H9 (cell line): ENCODE measurements at regions not wholly inside any gene's neighbourhood (a gene's known extent, or its start where the extent isn't known, plus 50 kb on each side); places are given as distances from the start of the nearest gene placed in this dataset.

Experiments used
- DNase-seq: peaks from one replicate; pipeline ENCODE4 v3.0.0-alpha.2; 2017
- H2AFZ ChIP-seq: one replicate; pipeline ENCODE4 v1.6.1; 2013; ENCODE audit warnings: mild to moderate bottlenecking, low read length, control low read depth, moderate library complexity
- H2AK5ac ChIP-seq: 2 replicates; pipeline ENCODE4 v1.6.1; 2013; ENCODE audit warnings: low read length, control low read depth, mixed read lengths; ENCODE audit not compliant: insufficient read length
- H2BK120ac ChIP-seq: one replicate; pipeline ENCODE4 v1.6.1; 2013; ENCODE audit warnings: low read depth, mild to moderate bottlenecking, low read length, control low read depth, inconsistent platforms; ENCODE audit not compliant: poor library complexity, severe bottlenecking
- H2BK12ac ChIP-seq: 2 replicates; pipeline ENCODE4 v1.6.1; 2013; ENCODE audit warnings: low read length, control low read depth, mixed read lengths, low read depth; ENCODE audit not compliant: insufficient read length
- H2BK15ac ChIP-seq: 2 replicates; pipeline ENCODE4 v1.6.1; 2013; ENCODE audit warnings: low read depth, low read length, control low read depth
- H2BK20ac ChIP-seq: one replicate; pipeline ENCODE4 v1.6.1; 2013; ENCODE audit warnings: low read depth, mild to moderate bottlenecking, low read length, control low read depth, inconsistent platforms; ENCODE audit not compliant: poor library complexity, severe bottlenecking
- H2BK5ac ChIP-seq: 2 replicates; pipeline ENCODE4 v1.6.1; 2013; ENCODE audit warnings: low read length, control low read depth, mixed read lengths; ENCODE audit not compliant: insufficient read length
- H3K14ac ChIP-seq: 2 replicates; pipeline ENCODE4 v1.6.1; 2013; ENCODE audit warnings: low read length, control low read depth; ENCODE audit not compliant: insufficient read depth
- H3K18ac ChIP-seq: 2 replicates; pipeline ENCODE4 v1.6.1; 2013; ENCODE audit warnings: low read depth, mild to moderate bottlenecking, mixed read lengths, low read length, control low read depth; ENCODE audit not compliant: insufficient read length
- H3K23ac ChIP-seq: 2 replicates; pipeline ENCODE4 v1.6.1; 2013; ENCODE audit warnings: low read length, control low read depth, mixed read lengths, low read depth; ENCODE audit not compliant: insufficient read length
- H3K23me2 ChIP-seq: 2 replicates; pipeline ENCODE4 v1.6.1; 2013; ENCODE audit warnings: low read depth, mild to moderate bottlenecking, mixed read lengths, low read length, control low read depth; ENCODE audit not compliant: insufficient read length, poor library complexity, severe bottlenecking
- H3K27ac ChIP-seq: 2 replicates; pipeline ENCODE4 v1.5.1; 2013; ENCODE audit warnings: low read length, control low read depth, mixed read lengths, low read depth; ENCODE audit not compliant: insufficient read length
- H3K27me3 ChIP-seq: 2 replicates; pipeline ENCODE4 v1.6.1; 2013; ENCODE audit warnings: low read length, control low read depth, inconsistent platforms; ENCODE audit not compliant: insufficient read depth
- H3K4ac ChIP-seq: 2 replicates; pipeline ENCODE4 v1.6.1; 2013; ENCODE audit warnings: low read depth, mild to moderate bottlenecking, control low read depth, inconsistent platforms, low read length, moderate library complexity
- H3K4me1 ChIP-seq: 2 replicates; pipeline ENCODE4 v1.6.1; 2013; ENCODE audit warnings: low read length, control low read depth, inconsistent platforms; ENCODE audit not compliant: insufficient read depth
- H3K4me2 ChIP-seq: 2 replicates; pipeline ENCODE4 v1.6.1; 2013; ENCODE audit warnings: low read length, control low read depth, mixed read lengths; ENCODE audit not compliant: insufficient read length, insufficient read depth
- H3K56ac ChIP-seq: 2 replicates; pipeline ENCODE4 v1.6.1; 2013; ENCODE audit warnings: low read depth, mild to moderate bottlenecking, mixed read lengths, low read length, control low read depth; ENCODE audit not compliant: insufficient read length
- H3K79me1 ChIP-seq: 2 replicates; pipeline ENCODE4 v1.6.1; 2013; ENCODE audit warnings: low read depth, mild to moderate bottlenecking, moderate library complexity, low read length, control low read depth, inconsistent platforms; ENCODE audit not compliant: insufficient read depth, poor library complexity, severe bottlenecking
- H3K79me2 ChIP-seq: 2 replicates; pipeline ENCODE4 v1.6.1; 2013; ENCODE audit warnings: low read length, control low read depth, inconsistent platforms; ENCODE audit not compliant: insufficient read depth
- H3K9ac ChIP-seq: 2 replicates; pipeline ENCODE4 v1.6.1; 2013; ENCODE audit warnings: low read length, control low read depth, mixed read lengths; ENCODE audit not compliant: insufficient read length; ENCODE audit errors: extremely low read depth
- H3K9me3 ChIP-seq: one replicate; pipeline ENCODE4 v1.6.1; 2013; ENCODE audit warnings: low read depth, low read length, inconsistent platforms; ENCODE audit not compliant: control insufficient read depth
- H3T11ph ChIP-seq: one replicate; pipeline ENCODE4 v1.6.1; 2013; ENCODE audit warnings: mild to moderate bottlenecking, low read length, control low read depth, inconsistent platforms
- H4K20me1 ChIP-seq: one replicate; pipeline ENCODE4 v1.6.1; 2013; ENCODE audit not compliant: control insufficient read depth, insufficient read length, insufficient read depth
- H4K5ac ChIP-seq: 2 replicates; pipeline ENCODE4 v1.6.1; 2013; ENCODE audit warnings: low read depth, mild to moderate bottlenecking, mixed read lengths, low read length, control low read depth; ENCODE audit not compliant: insufficient read length
- H4K8ac ChIP-seq: replicated peaks from 2 replicates; pipeline ENCODE4 v1.6.1; 2013; ENCODE audit warnings: low read length, control low read depth, mixed read lengths, low read depth; ENCODE audit not compliant: insufficient read length
- H4K91ac ChIP-seq: 2 replicates; pipeline ENCODE4 v1.6.1; 2013; ENCODE audit warnings: low read depth, mild to moderate bottlenecking, moderate library complexity, mixed read lengths, low read length, control low read depth; ENCODE audit not compliant: insufficient read length
- H3K27ac Mint-ChIP-seq, 3 experiments: 2 replicates in 2 of 3; 3 replicates in 1 of 3; pipeline ENCODE4 v1.8.0; 2020 to 2021; ENCODE audit warnings: mixed read lengths in 3 of 3, mild to moderate bottlenecking in 1 of 3, moderate library complexity in 1 of 3
- H3K27me3 Mint-ChIP-seq: 2 replicates; pipeline ENCODE4 v1.8.0; 2021; ENCODE audit warnings: low read depth, mild to moderate bottlenecking, moderate library complexity, mixed read lengths
- H3K36me3 Mint-ChIP-seq, 3 experiments: 2 replicates in 2 of 3; 3 replicates in 1 of 3; pipeline ENCODE4 v1.8.0; 2020 to 2021; ENCODE audit warnings: low read depth in 3 of 3, mixed read lengths in 3 of 3; ENCODE audit not compliant: insufficient read depth in 1 of 3
- H3K4me1 Mint-ChIP-seq, 2 experiments: 2 replicates each; pipeline ENCODE4 v1.8.0; 2020; ENCODE audit warnings: mixed read lengths in 2 of 2
- H3K4me3 Mint-ChIP-seq, 2 experiments: 2 replicates in 1 of 2; 3 replicates in 1 of 2; pipeline ENCODE4 v1.8.0; 2020 to 2021; ENCODE audit warnings: mild to moderate bottlenecking in 2 of 2, mixed read lengths in 2 of 2, moderate library complexity in 1 of 2
- H3K9me3 Mint-ChIP-seq, 2 experiments: 2 replicates in 1 of 2; 3 replicates in 1 of 2; pipeline ENCODE4 v1.8.0; 2020; ENCODE audit warnings: mild to moderate bottlenecking in 2 of 2, mixed read lengths in 2 of 2, moderate library complexity in 1 of 2
- CTCF ChIP-seq: fragments of 200-600 bp; sonication (generic); conservative IDR thresholded peaks from 3 replicates; pipeline ENCODE4 v1.8.0; 2021; ENCODE audit warnings: antibody characterized with exemption, mild to moderate bottlenecking
- WGBS: extraction: QIAGEN DNeasy Blood & Tissue Kit; methylation state at CpG from one replicate; pipeline ENCODE4 v1.1.7; 2013; ENCODE audit warnings: missing lambda C conversion rate, low lambda C conversion rate, mixed read lengths; ENCODE audit not compliant: insufficient read length; ENCODE audit errors: extremely low coverage; 5-methylcytosine and 5-hydroxymethylcytosine counted together

GRCh38 chr4:157558016-157558415 is 337.5 kb downstream of the GRIA2 start:
- Histone ChIP-seq H2AFZ (no peak overlapping the region), H3K4ac (no peak overlapping the region)

More at GRCh38 chr4:157558016-157558415, 337.5 kb downstream of the GRIA2 start:
- Histone ChIP-seq H3K79me2 (no peaks in the 10 kb centered on the region), H4K8ac (no peak overlapping the region), H3K4me1 (peaks cover 4% of the 10 kb centered on the region; the same call in 1 of the 2 replicates), H2BK12ac (no peak overlapping the region), H4K5ac (no peak overlapping the region), H3K18ac (no peak overlapping the region), H3K79me1 (no peaks in the 10 kb centered on the region), H2BK120ac (no peak overlapping the region), H2AK5ac (no peak overlapping the region), H3K4me2 (no peak overlapping the region), H3K27ac (no peak overlapping the region), H2BK15ac (no peak overlapping the region), H3K14ac (no peak overlapping the region), H3T11ph (no peak overlapping the region), H3K23ac (no peak overlapping the region), H3K9me3 (no peaks in the 10 kb centered on the region), H3K23me2 (no peaks in the 10 kb centered on the region), H4K20me1 (no peaks in the 10 kb centered on the region), H2BK20ac (no peak overlapping the region), H3K56ac (no peak overlapping the region), H2BK5ac (no peak overlapping the region), H4K91ac (no peak overlapping the region), H3K9ac (no peak overlapping the region), H3K27me3 (no peaks in the 10 kb centered on the region)
- no peak for DNase-seq
- TF ChIP-seq CTCF = no peak
- Mint-ChIP-seq H3K36me3 (no peaks in the 10 kb centered on the region), H3K9me3 (no peaks in the 10 kb centered on the region), H3K4me1 (peaks cover 18 to 19% of the 10 kb centered on the region in 2 experiments), H3K27ac (peak overlapping the region in 1 of 3 experiments; percentile 58; a peak in 2 of 7 replicates), H3K4me3 (no peak overlapping the region), H3K27me3 (no peaks in the 10 kb centered on the region)
- WGBS = no CpG with 5 or more reads among the region's 2 CpGs
